Stimulated activated CD4-positive, alpha-beta T cell treated with anti-CD3 and anti-CD28 coated beads, Interleukin-4, amount 100 ng/mL, for 4 hours (primary cell): ENCODE measurements at regions not wholly inside any gene's neighbourhood (a gene's known extent, or its start where the extent isn't known, plus 50 kb on each side); places are given as distances from the start of the nearest gene placed in this dataset.
"Not testable (repeated sequence)": the region's sequence is repeated elsewhere in the genome, so short reads cannot be mapped to it uniquely, and the experiment has no call there.

ENCODE experiments used
- DNase-seq, 2 experiments: peaks; one replicate each; pipeline ENCODE4 v3.0.0-alpha.2; 2020

GRCh38 chr16:85240982-85241924 is 129.0 kb upstream of the CIBAR2 start:
- no peak for DNase-seq

GRCh38 chr16:85242140-85242539 is 129.9 kb upstream of the CIBAR2 start:
- no peak for DNase-seq

- no peak for DNase-seq
These were observed 131.0 kb upstream of the CIBAR2 start for GRCh38 chr16:85243308-85243707.

DNA sequence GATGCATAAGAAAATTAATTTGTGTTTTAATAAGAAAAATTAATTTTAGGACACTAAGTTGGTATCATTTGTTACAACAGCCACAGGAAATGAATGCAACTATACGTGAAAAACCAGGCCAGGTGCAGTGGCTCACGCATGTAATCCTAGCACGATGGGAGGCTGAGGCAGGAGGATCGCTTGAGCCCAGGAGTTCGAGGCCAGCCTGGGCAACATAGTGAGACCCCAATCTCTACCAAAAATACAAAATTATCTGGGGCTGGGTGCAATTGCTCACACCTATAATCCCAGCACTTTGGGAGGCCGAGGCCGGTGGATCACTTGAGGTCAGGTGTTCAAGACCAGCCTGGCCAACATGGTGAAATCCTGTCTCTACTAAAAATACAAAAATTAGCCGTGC is 132.2 kb upstream of the CIBAR2 start:
- not testable (repeated sequence) for DNase-seq

DNA sequence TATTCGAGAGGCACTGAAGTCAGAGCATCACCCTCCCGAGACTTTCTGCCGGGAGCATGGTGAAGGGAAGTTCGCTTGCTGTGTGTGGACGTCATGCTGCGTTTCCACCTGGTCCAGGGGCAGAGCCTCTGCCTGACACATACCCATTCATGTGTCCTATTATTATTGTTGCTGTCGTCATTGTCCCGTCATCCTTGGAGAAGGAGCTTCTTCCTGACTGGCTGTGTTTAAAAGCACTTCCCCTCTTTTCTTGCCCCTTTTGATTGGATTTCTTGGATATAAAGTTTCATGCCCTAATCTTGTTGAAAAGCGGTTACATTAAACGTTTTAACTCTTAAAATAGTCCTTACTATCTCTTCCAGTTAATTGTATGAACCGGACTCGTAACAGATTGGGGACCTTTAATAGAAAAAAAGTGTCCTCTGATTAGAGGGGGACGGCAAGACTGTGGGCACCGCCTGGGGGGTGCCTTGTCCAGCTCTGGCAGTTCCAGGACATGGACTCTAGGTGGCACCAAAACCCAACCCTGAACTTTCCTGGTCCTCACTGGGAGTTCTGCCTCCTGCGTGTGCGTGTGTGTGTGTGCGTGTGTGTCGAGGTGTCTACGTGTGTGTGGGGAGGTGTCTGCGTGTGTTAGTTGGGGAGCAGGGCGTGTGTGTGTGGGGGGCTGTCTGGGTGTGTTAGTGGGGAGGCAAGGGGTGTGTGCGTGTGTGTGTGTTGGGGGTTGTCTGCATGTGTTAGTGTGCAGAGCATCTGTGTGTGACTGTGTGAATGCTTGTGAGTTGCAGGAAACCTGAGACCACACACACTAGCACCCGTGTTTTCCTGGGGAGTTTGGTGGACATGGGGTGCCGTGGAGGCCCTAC is 133.3 kb upstream of the CIBAR2 start:
- peak; percentile 24 to 38 for DNase-seq

DNA sequence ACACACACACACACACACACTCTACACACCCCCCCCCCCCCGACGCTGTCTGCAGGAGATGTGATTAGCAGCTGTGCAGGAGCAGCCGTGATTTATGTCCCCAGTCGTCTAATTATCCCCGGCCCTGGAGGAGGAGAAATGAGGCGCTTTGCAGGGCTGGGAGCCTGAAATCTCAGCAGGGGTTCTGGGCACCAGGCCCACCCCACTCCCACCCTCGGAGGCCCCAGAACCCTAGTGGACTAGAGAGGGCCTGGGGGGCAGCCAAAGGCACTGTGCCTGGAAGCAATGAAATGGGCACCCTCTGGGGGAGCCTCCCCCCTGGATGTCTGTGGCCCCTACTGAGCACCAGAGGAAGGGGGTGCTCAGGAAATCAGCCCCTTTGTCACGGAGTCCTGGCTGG is 134.2 kb upstream of the CIBAR2 start:
- no peak for DNase-seq

DNA sequence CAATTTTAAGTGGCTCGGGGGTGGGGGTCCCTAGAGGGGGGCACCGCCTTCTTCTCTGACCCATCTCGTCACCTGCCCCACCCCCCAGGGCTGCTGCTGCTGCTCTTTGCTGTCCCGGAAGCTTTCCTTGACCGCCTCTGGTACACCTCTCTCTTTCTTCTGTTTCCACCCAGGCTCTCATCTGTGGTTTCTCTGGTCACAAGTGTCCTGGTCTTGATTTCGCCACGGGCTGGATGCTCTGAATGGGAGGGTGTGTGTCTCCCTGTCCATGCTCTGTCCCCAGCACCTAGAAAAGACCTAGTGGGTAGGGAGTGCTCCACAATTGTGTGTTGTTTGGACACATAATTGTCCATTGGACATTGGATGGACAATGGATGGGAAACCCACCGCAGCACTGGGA is 134.7 kb upstream of the CIBAR2 start:
- DNase-seq = no peak

- DNase-seq = no peak
These were observed 136.1 kb upstream of the CIBAR2 start for GRCh38 chr16:85248342-85248741.

- no peak for DNase-seq
These were observed 136.6 kb upstream of the CIBAR2 start for GRCh38 chr16:85248857-85249256.

DNA sequence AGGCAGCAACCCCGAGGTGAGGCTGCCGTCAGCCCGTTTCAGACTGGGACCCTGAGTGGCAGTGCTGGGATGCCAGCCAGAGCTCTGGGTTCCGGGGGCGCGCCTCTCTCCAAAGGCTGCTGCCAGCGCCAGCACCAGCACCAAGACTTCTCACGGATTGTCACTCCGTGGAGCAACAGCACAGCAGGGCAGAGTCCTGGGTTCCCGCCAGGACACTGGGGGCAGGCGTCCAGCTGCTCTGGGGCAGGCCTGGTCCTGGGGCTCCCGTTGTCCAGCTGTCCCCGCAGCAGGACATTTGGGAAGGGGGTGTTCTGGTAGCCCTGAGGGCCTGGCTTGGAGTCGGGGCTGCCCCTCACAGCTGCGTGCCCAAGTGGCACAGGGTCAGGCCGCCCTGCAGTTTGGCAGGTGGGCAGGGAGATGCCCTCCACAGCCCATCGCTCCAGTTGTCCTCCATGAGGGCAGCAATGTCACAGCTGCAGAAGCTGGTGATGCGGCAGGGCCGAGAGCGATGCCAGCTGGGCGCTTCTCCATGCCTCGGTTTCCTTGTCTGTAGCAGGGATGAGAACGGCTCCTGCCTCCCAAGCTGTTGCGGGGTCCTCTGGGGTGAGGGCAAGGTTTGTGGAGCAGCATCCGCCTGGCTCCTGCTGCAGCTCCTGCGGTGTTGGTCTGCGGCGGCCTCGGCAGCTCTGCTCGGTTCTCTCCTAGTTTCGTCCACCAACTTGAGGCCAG is 137.3 kb upstream of the CIBAR2 start:
- no peak for DNase-seq

DNA sequence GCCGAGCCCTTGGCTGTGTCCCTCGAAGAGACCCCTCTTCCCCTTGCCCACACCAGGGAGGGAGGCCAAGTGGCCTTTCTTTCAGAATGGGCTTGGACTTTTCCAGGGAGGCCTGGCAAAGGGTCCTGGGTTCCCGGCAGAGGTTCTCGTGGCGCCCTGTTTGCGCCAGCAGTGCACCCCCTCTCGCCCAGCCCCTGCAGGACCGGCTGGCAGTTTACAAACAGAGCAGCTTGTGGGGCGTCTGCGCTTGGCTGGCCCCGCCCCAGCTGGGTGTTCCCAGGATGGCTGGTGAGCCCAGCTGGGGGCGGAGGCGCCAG is 137.8 kb upstream of the CIBAR2 start:
- DNase-seq = no peak

GRCh38 chr16:85250609-85251223 is 138.4 kb upstream of the CIBAR2 start:
- no peak for DNase-seq

DNA sequence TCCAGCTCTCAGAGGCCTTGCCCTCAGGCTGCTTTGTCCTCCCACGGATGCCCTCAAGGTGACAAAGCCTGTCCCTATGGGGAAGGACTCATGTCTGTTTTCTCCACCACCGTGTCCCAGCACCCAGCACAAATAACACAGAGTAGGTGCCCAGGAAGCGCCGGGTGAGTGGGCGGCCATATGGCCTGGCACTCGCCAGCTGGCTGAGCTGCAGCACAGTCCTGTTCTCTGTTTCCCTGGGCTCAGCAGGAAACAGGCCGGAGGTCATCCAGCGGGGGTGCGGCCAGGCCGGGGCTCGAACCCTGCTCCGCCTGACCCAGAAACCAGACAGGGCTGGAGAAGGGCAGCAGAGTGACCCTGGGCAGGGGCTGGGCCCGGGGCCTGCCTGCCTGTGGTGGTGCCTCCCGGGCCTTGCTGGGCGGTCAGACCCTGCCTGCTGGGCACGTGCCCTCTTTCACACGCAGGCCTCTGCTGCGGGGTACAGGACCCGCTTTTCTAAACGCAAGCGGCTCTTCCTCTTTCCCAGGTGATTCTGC is 139.0 kb upstream of the CIBAR2 start:
- DNase-seq = no peak

DNA sequence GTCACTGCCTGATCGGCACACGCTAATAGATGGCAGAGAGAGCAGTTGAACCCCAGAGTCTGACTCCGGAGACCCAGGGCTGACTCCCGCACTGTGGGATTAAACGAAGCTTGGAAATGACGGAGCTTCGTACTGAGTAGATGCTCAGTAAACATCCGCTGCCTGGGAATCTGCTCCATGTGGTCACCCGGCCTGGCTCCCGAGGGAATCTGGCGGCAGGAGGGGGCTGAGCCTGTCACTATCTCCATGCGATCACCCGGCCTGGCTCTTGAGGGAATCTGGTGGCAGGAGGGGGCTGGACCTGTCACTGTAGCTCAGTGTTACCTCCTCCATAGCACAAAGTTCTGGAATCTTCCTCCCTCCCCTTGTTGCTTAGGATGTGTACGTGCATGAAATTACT is 139.7 kb upstream of the CIBAR2 start:
- DNase-seq = no peak

- DNase-seq = no peak
These were observed 140.2 kb upstream of the CIBAR2 start for GRCh38 chr16:85252461-85252860.

GRCh38 chr16:85253084-85253941 is 141.0 kb upstream of the CIBAR2 start:
- peak; percentile 29 to 65 for DNase-seq

DNA sequence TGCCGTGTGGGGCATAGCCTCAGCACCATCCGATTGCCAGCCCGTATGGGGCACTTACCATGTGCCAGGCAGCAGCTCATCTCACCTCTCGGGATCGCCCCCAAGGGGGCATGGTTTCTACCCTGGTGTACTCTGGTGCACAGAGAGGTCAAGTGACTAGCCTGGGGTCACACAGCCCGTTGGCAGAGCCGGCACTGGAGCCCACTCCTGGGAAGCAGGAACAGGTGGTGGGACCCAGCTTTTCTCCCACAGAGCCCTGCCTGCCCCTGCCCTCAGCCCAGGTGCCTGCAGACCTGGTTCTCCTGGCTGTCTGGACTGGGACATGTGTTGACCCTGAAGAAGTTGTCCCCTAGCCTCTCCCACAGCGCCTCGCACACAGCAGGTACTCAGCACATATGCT is 141.8 kb upstream of the CIBAR2 start:
- no peak for DNase-seq

DNA sequence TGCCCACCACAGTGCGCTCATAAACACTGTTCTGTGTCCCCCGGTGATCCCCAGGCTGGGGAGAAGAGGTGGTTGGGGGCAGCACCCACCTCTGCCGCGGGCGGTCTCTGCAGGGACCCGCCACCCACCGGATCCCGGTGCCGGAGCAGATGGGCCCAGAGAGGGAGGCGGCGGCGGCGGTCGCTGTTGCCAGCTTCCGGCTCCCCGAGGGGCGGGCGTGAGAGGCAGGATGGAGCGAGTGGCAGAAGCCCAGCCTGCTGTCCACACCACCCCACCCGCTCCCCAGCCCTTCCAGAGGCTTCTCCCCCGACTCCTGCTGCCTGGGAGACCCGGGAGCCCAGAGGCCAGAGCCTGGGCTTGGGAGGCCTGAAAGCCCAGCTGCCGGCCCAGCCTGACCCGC is 142.6 kb upstream of the CIBAR2 start:
- no peak for DNase-seq

- no peak for DNase-seq
These were observed 143.5 kb upstream of the CIBAR2 start for GRCh38 chr16:85255777-85256176.

- no peak for DNase-seq
These were observed 144.0 kb upstream of the CIBAR2 start for GRCh38 chr16:85256190-85256739.

GRCh38 chr16:85257483-85257882 is 145.2 kb upstream of the CIBAR2 start:
- no peak for DNase-seq
